ENCODE measurements at regions not wholly inside any gene's neighbourhood (a gene's known extent, or its start where the extent isn't known, plus 50 kb on each side); places are given as distances from the start of the nearest gene placed in this dataset.
"Not testable (repeated sequence)": the region's sequence is repeated elsewhere in the genome, so short reads cannot be mapped to it uniquely, and the experiment has no call there.

DNA sequence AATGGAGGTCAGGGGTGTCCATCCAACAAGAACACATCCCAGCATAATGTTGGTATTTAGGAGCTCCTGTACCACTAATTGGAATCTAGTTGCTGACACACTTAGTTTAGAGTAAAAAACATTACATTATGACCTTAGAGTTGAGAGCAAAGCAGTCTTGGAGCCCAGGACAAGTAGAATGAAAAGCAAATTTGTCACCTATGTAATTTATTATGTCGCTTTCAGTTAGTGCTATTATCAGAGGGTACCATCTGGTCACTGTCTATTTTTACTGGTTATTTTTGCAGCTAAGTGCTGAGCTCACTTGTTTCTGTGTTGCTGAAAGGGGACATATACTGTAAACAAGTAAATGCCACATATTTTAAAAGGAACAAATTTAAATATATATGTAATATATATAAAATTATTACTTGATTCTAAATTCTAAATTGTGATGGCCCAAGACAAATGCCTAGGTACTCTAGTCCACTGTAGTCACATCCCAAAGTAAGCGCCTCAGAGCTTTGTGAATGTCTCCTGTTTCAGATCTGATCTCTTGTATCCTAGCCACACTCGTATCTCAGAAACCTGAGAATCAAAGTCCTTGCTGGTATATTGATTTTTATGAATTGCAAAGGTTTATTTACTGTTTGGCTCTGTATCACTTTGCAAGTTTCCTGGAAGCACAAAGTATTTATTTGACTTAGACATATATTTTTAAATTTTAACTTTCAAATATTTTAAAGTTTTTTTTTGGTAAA is 148.6 kb upstream of the MAN1A1 start:
- no peak for DNase-seq
- intact Hi-C loops (cut with DNase I) = no loop called here

GRCh38 chr6:119495230-119495683 is 145.7 kb upstream of the MAN1A1 start:
- intact Hi-C loops (cut with DNase I) = no loop called here
- peak in 2 of 10 donors; percentile 43 to 67 for DNase-seq

DNA sequence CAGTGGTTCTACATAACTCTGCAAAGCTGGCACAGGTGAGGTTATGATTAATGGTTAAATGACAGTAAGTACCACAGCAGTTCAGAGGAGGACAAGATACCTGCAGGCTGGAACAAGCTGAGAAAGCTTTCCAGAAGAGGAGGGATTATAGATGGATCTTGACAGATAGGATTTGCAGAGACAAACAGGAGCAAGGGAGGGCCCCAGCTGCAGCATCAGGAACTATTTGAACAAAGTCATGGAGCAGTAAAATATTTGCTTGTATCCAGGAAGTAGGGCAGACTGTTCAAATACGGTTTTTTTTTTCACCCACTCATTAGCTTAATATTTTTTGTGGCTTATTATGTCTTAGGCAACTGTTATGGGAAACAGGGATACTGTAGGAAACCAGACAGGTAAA is 144.4 kb upstream of the MAN1A1 start:
- DNase-seq = no peak

DNA sequence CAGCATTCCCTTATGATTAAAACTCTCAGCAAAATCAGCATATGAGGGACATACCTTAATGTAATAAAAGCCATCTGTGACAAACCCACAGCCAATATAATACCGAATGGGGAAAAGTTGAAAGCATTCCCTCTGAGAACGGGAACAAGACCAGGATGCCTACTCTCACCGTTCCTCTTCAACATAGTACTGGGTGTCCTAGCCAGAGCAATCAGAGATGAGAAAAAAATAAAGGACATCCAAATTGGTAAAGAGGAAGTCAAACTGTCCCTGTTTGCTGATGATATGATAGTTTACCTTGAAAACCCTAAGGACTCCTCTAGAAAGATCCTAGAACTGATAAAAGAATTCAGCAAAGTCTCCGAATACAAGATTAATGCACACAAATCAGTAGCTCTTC is 141.6 kb upstream of the MAN1A1 start:
- DNase-seq; intact Hi-C loops (cut with DNase I): not testable (repeated sequence)

More for the DNA sequence above, 144.4 kb upstream of the MAN1A1 start:
- intact Hi-C loops (cut with DNase I) = no loop called here

DNA sequence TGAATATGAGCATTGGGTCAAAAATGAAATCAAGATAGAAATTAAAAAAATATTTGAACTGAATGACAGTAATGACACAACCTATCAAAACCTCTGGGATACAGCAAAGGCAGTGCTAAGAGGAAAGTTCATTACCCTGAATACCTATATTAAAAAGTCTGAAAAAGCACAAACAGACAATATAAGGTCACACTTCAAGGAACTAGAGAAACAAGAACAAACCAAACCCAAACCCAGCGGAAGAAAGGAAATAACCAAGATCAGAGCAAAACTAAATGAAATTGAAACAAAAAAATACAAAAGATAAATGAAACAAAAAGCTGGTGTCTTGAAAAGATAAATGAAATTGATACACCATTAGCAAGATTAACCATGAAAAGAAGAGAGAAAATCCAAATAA is 140.5 kb upstream of the MAN1A1 start:
- not testable (repeated sequence) for DNase-seq

DNA sequence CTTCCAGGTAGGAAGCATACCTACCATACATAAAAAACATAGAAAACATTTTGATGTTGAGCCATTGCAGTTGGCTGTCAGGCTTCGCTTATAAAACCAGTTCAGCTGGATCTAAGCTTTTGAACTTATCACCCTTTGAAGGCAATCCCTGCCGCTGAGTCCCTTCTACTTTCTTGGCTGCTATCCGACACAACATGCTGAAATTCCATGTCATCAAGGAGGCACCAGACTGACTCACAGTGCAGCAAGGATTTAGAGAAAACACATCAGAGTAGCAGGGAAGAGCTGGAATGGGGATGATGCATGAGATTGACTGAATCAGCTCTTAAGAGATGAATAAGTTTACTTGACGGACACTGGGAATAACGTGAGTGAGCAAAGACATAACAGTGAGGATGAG is 135.0 kb upstream of the MAN1A1 start:
- DNase-seq = no peak
- intact Hi-C loops (cut with DNase I) = no loop called here

More for the DNA sequence above, 140.5 kb upstream of the MAN1A1 start:
- intact Hi-C loops (cut with DNase I) = not testable (repeated sequence)

- no peak for DNase-seq
- intact Hi-C loops (cut with DNase I) = no loop called here
Measured at GRCh38 chr6:119483908-119484307, 134.3 kb upstream of the MAN1A1 start.

DNA sequence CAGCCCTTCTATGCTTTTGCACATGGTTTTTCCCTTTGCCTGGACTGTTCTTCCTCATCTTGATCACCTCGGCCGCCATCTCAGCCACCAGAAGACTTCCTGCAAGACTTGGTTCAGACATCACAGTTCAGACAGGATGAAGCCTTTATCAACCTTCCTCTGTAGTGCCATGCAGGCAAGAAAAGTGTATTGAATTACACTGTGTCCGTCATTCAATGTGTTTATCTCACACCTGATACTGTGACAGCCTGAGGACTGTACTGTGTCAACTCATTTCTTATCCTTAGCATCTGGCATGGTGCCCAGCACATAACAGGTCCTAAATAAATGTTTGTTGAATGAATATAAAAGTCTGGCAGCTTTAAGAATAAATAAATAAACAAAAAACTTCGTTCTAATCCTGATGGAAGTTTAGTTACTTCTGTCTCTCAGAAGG is 133.3 kb upstream of the MAN1A1 start:
- intact Hi-C loops (cut with DNase I) = no loop called here
- DNase-seq = no peak

- no peak for DNase-seq
- intact Hi-C loops (cut with DNase I) = no loop called here
Measured at GRCh38 chr6:119481976-119482375, 132.4 kb upstream of the MAN1A1 start.

GRCh38 chr6:119480961-119481497 is 131.5 kb upstream of the MAN1A1 start:
- no peak for DNase-seq
- intact Hi-C loops (cut with DNase I) = no loop called here

DNA sequence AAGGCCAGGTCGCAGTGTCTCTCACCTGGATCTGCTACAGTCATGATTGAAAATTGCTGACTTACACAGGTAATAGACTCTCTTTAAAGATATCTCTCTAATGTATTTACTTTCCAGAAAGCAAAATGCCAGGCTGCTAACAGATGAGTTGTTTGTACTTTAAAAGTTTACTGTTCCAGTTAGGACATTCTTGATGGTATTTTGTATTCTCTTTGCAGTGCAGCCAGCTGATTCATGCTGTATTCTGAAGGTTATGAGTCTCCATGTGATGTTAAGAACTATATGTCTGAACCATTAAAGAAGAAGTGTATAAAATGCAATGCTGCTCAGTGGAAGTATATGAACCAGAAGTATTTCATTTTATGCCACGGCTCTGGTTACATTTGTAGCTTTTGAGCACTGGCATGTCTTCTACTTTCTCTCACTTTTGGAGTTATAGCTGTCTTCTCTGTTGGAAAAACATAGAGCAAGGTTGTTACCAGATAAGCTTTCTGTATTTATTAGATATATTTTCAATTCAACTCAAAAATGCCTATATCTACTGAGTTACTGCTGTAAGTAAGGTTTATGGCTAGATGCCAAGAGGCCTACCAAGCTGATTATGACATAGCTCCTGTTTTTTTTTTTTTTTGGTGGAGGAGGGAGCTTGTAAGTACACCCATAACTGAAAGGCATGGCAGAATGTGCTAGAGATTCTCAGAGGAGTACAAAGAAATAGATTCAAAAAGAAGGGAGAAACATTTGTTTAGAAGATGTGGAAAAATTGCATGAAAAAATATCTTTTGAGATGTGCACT is 130.5 kb upstream of the MAN1A1 start:
- intact Hi-C loops (cut with DNase I) = no loop called here

GRCh38 chr6:119476554-119476953 is 127.0 kb upstream of the MAN1A1 start:
- intact Hi-C loops (cut with DNase I) = no loop called here
- no peak for DNase-seq

More for the DNA sequence above, 130.5 kb upstream of the MAN1A1 start:
- DNase-seq = no peak

- intact Hi-C loops (cut with DNase I) = no loop called here
- DNase-seq = no peak
Measured at GRCh38 chr6:119476024-119476423, 126.5 kb upstream of the MAN1A1 start.

DNA sequence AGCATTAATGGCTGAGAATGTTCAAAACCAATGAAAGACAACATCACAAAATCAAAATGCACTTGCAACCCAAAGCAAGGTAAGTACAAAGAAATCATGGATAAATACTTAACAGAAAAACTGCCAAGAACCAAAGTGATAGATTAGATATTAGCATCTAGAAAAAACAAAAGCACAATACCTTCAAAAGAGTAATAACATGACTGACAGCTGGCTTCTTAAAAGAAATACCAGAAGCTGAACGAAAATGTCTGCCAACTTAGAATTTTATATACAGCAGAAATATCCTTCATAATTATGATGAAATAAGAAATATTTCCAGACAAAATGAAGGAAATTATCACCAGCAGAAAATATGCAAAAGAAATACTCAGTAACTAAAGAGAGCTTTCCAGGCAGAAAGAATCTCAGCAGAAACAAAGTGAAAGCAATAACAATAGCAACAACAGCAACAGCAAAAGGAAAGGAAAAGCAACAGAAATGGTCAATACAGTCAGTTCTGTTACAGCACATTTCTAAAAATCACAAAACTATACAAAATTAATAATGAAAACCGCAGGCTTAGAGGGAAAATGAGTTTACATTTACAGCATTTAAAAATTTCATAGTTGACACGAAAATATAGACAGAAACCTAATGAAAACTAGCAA is 121.5 kb upstream of the MAN1A1 start:
- intact Hi-C loops (cut with DNase I) = no loop called here

DNA sequence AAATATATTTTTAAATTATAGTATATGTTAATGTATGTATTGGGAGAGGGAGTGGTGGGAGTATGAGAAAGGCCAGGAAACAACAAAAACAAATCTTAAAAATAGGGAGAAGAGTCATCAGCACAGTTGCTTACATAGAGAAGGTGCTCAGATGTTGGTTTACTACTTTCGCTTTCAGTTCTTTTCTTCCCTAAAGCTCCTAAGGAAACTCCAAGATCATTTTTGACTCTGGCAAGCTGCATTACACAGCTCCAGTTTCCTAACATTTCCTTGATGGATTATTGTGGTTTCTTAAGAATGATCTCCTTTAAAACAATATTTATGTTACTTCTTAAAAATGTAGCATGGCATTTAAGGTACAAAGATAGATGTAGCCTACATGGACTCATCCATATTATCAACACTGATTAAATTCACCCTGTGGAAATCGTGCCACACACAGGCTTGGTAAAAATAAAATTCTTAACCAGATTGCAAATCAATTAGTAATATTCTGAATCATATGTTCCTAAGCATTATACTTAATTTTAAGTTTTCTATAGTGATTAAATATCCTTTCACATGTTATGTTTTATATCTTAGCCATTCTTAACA is 118.0 kb upstream of the MAN1A1 start:
- DNase-seq = no peak
- intact Hi-C loops (cut with DNase I) = no loop called here

More for the DNA sequence above, 121.5 kb upstream of the MAN1A1 start:
- no peak for DNase-seq

GRCh38 chr6:119466226-119466625 is 116.7 kb upstream of the MAN1A1 start:
- no peak for DNase-seq
- intact Hi-C loops (cut with DNase I) = no loop called here

- intact Hi-C loops (cut with DNase I) = no loop called here
- DNase-seq = no peak
Measured at GRCh38 chr6:119463081-119463626, 113.6 kb upstream of the MAN1A1 start.

DNA sequence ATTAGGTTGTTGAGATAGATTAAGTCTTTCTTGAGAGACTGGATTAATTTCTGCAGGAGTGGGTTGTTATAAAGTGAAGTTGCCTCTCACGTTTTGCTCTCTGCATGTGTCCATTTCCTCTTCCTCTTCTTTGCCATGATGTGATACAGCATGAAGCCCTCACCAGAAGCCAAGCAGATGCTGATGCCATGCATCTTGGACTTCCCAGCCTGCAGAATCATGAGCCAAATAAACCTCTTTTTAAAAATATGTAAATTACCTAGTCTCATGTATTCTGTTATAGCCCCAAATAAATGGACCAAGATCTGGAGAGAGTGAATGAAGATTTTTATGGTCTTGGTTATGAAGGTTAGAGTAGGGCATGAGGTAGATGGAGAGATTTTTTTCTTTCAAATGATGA is 111.6 kb upstream of the MAN1A1 start:
- no peak for DNase-seq
- intact Hi-C loops (cut with DNase I) = no loop called here

- intact Hi-C loops (cut with DNase I) = no loop called here
- no peak for DNase-seq
Measured at GRCh38 chr6:119459207-119459974, 109.8 kb upstream of the MAN1A1 start.
